GM21515 (cell line): ENCODE measurements at regions not wholly inside any gene's neighbourhood (a gene's known extent, or its start where the extent isn't known, plus 50 kb on each side); places are given as distances from the start of the nearest gene placed in this dataset.
"Not testable (repeated sequence)": the region's sequence is repeated elsewhere in the genome, so short reads cannot be mapped to it uniquely, and the experiment has no call there.

ENCODE experiments used
- ATAC-seq: cut with Tn5 transposase; IDR thresholded peaks from one replicate; pipeline ENCODE4 v1.9.1; 2021; ENCODE audit not compliant: unreplicated experiment

GRCh38 chr2:53212576-53212975, 555.0 kb upstream of the CHAC2 start:
- no peak for ATAC-seq

- ATAC-seq, result no peak
Measured at GRCh38 chr2:53211201-53211774, 556.3 kb upstream of the CHAC2 start.

- ATAC-seq, result no peak
Measured at GRCh38 chr2:53210538-53210937, 557.1 kb upstream of the CHAC2 start.

GRCh38 chr2:53209679-53210458, 557.7 kb upstream of the CHAC2 start:
- no peak for ATAC-seq

- no peak for ATAC-seq
Measured at GRCh38 chr2:53208815-53209214, 558.8 kb upstream of the CHAC2 start.

- not testable (repeated sequence) for ATAC-seq
Measured at GRCh38 chr2:53206226-53206625, 561.4 kb upstream of the CHAC2 start.

- no peak for ATAC-seq
Measured at GRCh38 chr2:53202063-53202462, 565.5 kb upstream of the CHAC2 start.

GRCh38 chr2:53200072-53200471, 567.5 kb upstream of the CHAC2 start:
- ATAC-seq, result no peak

GRCh38 chr2:53188851-53189510, 578.6 kb upstream of the CHAC2 start:
- ATAC-seq, result no peak

GRCh38 chr2:53183581-53183980, 584.0 kb upstream of the CHAC2 start:
- no peak for ATAC-seq

GRCh38 chr2:53182601-53183000, 585.0 kb upstream of the CHAC2 start:
- no peak for ATAC-seq

- ATAC-seq, result no peak
Measured at GRCh38 chr2:53181759-53182158, 585.8 kb upstream of the CHAC2 start.

- no peak for ATAC-seq
Measured at GRCh38 chr2:53177327-53177726, 590.3 kb upstream of the CHAC2 start.

- ATAC-seq, result no peak
Measured at GRCh38 chr2:53174539-53174938, 593.1 kb upstream of the CHAC2 start.

GRCh38 chr2:53173698-53174455, 593.7 kb upstream of the CHAC2 start:
- ATAC-seq, result no peak

GRCh38 chr2:53173091-53173490, 594.5 kb upstream of the CHAC2 start:
- ATAC-seq, result no peak

- no peak for ATAC-seq
Measured at GRCh38 chr2:53170466-53170865, 597.1 kb upstream of the CHAC2 start.

- ATAC-seq, result no peak
Measured at GRCh38 chr2:53167227-53167626, 600.4 kb upstream of the CHAC2 start.

GRCh38 chr2:53150146-53150545, 617.5 kb upstream of the CHAC2 start:
- no peak for ATAC-seq

GRCh38 chr2:53148221-53148620, 619.4 kb upstream of the CHAC2 start:
- no peak for ATAC-seq

GRCh38 chr2:53131416-53131815, 636.2 kb upstream of the CHAC2 start:
- ATAC-seq, result no peak
